HG03432 (cell line): ENCODE measurements at regions not wholly inside any gene's neighbourhood (a gene's known extent, or its start where the extent isn't known, plus 50 kb on each side); places are given as distances from the start of the nearest gene placed in this dataset.
A peak's percentile ranks its signal among the peaks of the same experiment; 100 is the strongest.
"Not testable (repeated sequence)": the region's sequence is repeated elsewhere in the genome, so short reads cannot be mapped to it uniquely, and the experiment has no call there.

Source experiments
- ATAC-seq: cut with Tn5 transposase; IDR thresholded peaks from one replicate; pipeline ENCODE4 v1.9.1; 2021; ENCODE audit warnings: mild to moderate bottlenecking, moderate library complexity; ENCODE audit not compliant: unreplicated experiment

DNA sequence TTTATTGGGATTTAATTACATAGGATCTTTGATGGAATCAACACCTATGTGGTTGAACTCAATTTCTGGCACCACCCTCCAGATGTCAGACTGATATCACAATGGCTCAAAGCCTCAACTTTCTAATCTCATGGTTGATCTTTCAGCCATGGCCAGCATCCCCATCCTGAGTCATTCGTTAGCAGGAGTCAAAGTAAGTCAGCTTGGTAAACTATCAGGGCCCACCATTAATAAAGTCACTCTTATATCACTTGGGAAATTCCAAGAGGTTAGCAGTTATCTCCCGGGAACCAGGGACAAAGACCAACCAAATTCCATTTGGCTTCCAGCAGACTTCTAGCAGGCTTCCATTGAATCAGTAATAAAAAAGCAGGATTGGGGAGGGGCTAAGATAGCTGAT, 50.7 kb upstream of the TNFSF4 start:
- no peak for ATAC-seq

DNA sequence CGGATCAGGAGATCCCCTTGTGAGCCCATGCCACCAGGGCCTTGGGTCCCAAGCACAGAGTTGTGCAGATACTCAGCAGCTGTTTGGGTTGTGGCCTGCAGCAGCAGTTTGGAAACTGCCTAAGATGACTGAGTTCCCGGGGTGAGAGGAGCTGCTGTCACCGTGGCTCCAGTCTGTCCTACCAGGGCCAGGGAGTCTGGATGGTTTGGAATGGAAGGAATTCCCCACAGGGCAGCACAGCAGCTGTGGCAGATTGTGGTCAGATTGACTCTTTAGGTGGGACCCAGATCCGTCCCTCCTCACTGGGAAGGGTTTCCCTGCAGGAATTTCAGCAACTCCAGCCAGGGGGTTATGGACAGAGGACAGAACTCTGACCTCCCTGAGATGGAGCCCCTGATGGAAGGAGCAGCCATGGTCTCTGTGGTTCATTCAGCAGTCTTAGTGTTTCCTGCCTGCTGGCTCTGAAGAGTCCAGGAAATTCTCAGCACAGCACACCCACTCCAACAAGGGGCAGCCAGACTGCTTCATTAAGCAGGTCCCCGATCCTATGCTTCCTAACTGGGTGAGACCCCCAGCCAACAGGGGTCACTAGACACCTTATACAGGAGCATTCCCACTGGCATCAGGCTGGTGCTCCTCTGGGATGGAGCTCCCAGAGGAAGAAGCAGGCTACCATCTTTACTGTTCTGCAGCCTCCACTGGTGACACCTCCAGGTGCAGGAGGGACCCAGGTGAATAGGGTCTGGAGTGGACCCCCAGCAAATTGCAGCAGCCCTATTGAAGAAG, 51.5 kb upstream of the TNFSF4 start:
- ATAC-seq = no peak

GRCh38 chr1:173260329-173260728, 53.2 kb upstream of the TNFSF4 start:
- not testable (repeated sequence) for ATAC-seq

GRCh38 chr1:173266841-173267240, 59.7 kb upstream of the TNFSF4 start:
- ATAC-seq = no peak

DNA sequence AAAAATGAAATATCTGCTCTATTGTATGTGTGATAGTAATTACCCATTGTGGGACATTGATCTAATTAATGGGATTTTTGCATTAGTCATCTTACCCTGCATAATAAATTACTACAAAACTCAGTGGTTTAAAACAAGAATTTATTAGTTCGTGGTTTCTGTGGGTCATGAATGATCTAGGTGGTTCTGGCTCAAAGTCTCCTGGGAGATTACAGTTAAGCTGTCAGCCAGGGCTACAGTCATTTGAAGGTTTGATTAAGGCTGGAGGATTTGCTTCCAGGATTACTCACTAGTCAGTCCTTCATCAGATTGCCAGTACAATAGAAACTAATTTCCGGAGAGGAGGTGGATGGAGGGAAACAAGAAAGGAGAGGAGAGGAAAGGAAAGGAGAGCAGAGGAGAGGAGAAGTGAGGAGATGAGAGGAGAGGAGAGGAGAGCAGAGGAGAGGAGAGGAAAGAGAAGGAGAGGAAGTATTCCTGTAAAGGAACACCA, 60.4 kb upstream of the TNFSF4 start:
- ATAC-seq = no peak

DNA sequence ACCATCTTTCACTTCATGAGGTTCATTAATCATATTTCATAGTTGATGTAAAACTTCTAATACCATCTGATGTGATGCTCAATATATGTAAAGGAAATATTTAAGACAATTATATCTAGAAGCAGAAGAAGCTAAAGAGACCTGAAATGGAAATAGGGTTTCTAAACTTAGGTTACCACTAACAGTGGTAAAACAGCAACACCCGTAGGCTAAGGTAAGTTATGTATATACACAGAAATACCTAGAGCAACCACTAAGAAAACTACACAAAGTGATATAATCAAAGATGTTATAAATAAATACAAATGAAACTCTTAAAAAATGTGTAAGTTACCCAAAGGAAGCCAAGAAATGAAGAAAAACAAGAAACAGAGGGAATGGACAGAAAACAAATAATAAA, 61.1 kb upstream of the TNFSF4 start:
- ATAC-seq = no peak

GRCh38 chr1:173268786-173269277, 61.7 kb upstream of the TNFSF4 start:
- no peak for ATAC-seq

DNA sequence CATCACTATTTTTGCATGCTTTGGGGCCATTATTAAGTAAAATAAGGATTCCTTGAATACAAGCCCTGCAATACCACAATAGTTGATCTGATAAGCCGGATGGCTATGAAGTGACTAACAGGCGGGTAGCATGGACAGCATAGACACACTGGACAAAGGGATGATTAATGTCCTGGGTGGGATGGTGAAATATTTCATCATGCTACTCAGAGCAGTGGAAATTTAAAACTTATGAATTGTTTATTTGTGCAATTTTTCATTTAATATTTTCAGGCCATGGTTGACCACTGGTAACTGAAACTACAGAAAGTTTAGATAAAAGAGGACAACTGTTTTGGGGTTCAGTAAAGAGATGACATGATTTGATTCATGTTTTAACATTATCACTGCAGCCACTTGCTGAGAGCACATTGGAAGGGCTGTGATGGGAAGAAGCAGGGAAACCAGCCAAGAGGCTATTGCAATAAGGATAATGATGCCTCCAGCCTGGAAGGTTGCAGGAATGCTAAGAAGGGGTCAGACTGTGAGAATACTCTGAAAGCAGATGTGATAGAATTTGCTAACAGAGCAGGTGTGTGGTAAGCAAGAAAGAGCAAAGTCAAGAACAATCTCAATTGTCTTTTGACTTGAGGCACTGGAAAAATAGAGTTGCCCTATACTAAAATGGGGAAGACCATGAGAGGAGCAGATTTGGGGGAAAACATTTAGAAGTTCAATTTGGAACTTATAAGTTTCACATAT, 62.5 kb upstream of the TNFSF4 start:
- ATAC-seq = no peak

- ATAC-seq = no peak
These were observed 63.1 kb upstream of the TNFSF4 start for GRCh38 chr1:173270243-173270642.

- ATAC-seq = not testable (repeated sequence)
These were observed 63.9 kb upstream of the TNFSF4 start for GRCh38 chr1:173271021-173271420.

DNA sequence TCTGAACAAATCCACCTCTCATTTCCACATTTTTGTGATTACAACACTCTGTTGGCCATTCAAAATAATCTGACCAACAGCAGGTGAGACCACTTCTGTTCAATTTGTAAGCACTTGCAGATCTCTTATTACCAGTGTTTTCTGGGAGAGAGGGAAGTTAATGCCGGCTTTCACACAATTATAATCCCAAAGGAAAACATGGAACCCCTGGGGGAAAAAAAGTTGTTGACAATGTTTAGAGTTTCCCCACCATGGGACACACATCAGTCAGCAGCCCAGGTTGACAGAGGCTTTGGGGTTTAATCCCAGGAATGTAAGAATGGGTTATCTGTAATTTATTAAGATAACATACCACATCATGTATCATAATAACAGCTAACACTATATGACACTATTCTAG, 68.4 kb upstream of the TNFSF4 start:
- no peak for ATAC-seq

- peak; percentile 94 for ATAC-seq
These were observed 70.0 kb upstream of the TNFSF4 start for GRCh38 chr1:173276922-173277800.

DNA sequence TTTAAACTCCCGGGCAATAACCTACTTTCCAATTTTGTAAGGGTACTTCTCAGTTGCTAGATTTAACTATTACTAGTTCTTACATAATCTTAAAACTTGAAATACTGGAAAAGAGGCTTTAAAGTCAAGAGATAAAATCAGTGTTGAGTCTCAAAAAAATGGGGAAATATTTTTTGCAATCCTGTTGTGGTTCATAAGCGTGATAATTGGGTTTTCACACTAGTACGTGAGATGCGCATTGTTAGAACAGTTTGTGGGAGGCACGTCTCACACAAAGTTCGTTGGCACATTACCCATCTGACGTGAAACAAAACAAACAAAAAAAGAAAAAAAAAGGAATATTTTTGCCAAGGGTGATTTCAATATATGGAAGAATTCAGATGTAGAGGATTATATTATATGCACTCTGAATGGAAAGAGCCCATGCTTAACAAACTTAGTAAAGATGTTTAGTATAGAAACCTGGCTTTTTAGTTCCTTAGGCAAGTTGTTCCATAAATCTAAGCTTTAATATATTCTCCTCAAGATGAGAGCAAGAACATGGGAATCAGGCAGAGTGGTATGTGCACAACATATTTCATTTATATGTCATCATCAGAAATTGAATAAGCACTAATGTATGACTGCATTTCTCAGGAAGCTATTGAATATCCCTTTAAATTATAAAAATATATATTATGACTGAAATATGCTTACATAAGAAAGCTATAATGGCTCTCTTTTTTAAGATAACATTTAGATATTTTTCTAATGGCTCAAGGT, 73.9 kb upstream of the TNFSF4 start:
- ATAC-seq = no peak

GRCh38 chr1:173285048-173285447, 77.9 kb upstream of the TNFSF4 start:
- ATAC-seq = peak; percentile 45

DNA sequence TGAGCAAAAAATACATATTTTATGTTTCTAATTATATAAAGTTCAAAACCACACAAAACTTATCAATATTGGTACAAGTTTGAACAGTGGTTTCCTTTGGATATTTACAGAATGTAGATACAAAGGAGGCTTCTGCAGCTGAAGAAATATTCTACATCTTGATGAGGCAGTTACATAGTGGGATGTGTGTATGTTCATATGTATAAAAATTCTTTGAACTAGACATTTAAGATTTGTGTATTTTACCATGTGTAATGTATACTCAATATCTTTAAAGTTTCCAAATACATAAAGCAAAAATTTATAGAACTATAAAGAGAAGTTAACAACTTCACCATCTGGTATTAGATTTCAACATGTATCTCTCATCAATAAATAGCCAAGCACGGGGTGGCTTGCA, 80.7 kb upstream of the TNFSF4 start:
- ATAC-seq = no peak

- ATAC-seq = no peak
These were observed 86.6 kb upstream of the TNFSF4 start for GRCh38 chr1:173293756-173294155.

DNA sequence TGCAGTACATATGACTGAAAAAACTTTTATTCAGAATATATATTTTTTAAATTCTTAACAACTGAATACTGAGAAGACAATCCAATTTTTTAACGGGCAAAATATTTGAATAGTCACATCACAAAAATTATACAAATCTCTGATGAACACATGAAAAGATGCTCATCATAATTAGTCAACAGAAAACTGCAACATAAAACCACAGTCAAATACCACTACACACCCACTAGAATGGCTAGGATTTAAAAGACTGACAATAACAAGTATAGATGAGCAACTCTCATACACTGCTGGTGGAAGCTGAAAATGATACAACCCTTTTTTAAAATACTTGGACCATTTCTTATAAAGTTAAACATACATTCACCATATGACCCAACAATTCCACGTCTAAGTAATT, 87.7 kb upstream of the TNFSF4 start:
- ATAC-seq = no peak

GRCh38 chr1:173295391-173295790, 88.3 kb upstream of the TNFSF4 start:
- no peak for ATAC-seq

DNA sequence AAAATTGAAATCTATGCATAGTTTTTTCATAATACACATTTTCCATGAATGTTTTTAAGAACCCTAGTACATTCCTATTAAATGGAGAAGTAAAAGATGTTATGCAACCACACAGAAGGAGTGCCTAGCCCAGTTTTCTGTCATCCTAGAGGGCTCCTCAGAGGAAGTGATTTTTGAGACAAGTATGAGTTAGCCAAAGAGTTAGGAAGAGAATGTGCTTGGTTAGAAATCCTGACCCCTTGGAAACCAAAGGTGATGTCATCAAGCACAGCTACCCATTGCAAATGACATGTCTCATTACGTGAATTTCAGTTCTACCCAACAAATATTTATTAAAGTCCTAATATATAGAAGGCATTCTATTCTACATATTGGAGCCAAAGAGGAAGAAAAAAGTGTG, 88.9 kb upstream of the TNFSF4 start:
- no peak for ATAC-seq

DNA sequence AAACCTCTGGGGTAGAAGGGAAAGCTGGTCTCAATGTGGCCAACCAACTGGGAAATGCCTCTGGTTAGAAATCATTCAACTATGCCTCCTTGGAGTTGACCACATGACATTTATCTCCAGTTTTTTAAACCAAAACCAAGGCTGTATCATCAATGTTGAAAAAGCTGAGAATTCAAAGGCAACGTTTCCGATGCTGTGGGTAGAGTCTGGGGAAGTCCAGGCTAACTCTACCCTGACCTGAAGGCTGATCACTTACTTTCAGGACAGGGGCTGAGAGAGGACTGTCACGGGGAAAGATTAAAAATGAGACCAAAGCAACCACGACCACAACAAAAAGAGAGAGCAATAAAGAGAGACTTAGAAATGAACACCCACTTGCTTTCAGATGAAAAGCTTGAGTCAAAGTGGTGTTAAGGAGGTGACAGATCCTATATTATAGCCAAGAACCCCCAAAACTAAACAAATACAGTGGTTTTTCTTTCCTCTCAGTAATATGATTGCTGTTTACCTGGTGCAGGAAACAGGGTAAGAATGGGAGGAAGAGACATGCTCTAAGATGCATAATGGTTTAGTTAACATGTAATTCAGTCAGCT, 90.8 kb upstream of the TNFSF4 start:
- ATAC-seq = peak; percentile 94
